ENCODE measurements at regions not wholly inside any gene's neighbourhood (a gene's known extent, or its start where the extent isn't known, plus 50 kb on each side); places are given as distances from the start of the nearest gene placed in this dataset.
"Not testable (repeated sequence)": the region's sequence is repeated elsewhere in the genome, so short reads cannot be mapped to it uniquely, and the experiment has no call there.

DNA sequence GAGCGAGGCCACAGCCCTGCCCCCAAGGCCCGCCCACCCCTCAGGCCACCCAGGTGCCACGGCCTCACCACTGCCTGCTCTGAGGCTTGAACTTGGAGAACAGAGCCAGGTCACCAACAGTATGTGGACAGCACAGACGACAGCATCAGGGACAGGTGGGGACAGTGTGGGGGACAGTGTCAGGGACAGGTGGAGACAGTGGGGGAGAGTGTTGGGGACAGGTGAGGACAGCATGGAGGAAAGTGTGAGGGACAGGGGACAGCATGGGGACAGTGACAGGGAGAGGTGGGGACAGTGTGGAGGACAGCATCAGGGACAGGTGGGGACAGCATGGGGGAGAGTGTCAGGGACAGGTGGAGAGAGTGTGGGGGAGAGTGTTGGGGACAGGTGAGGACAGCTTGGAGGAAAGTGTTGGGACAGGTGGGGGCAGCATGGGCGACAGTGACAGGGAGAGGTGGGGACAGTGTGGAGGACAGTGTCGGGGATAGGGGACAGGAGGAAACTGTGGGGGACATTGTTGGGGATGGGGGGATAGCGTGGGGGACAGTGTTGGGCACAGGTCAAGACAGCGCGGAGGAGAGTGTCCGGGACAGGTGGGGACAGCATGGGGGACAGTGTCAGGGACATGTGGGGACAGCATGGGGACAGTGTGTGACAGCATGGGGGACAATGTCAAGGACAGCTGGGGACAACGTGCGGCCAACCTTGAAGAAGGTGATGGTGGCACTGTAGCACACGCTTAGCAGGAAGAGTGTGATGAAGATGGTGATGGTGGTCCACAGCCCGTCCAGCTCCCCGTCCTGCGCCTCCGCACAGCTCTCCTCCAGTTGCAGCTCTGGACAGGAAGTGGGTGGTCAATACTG lies 114.9 kb downstream of the TMEM121 start:
- no peaks in the 10 kb centered on the region for H3K36me3 ChIP-seq
- DNase-seq = no peak
- no peaks in the 10 kb centered on the region for H3K27me3 ChIP-seq
- TF ChIP-seq, protein P1, sequence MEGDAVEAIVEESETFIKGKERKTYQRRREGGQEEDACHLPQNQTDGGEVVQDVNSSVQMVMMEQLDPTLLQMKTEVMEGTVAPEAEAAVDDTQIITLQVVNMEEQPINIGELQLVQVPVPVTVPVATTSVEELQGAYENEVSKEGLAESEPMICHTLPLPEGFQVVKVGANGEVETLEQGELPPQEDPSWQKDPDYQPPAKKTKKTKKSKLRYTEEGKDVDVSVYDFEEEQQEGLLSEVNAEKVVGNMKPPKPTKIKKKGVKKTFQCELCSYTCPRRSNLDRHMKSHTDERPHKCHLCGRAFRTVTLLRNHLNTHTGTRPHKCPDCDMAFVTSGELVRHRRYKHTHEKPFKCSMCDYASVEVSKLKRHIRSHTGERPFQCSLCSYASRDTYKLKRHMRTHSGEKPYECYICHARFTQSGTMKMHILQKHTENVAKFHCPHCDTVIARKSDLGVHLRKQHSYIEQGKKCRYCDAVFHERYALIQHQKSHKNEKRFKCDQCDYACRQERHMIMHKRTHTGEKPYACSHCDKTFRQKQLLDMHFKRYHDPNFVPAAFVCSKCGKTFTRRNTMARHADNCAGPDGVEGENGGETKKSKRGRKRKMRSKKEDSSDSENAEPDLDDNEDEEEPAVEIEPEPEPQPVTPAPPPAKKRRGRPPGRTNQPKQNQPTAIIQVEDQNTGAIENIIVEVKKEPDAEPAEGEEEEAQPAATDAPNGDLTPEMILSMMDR (IDR thresholded peaks at IDR 0.05) = no peak
- intact Hi-C loops (cut with DNase I; ENCODE audit: low total_unique reads) = no loop called here
- no peaks in the 10 kb centered on the region for H3K9me3 ChIP-seq
- H3K4me1 ChIP-seq = peaks cover 0 to 11% (median 10%) of the 10 kb centered on the region in 4 donors
- no peak overlapping the region for H3K4me3 ChIP-seq
- peak overlapping the region; percentile 55 to 69 for H3K27ac ChIP-seq

DNA sequence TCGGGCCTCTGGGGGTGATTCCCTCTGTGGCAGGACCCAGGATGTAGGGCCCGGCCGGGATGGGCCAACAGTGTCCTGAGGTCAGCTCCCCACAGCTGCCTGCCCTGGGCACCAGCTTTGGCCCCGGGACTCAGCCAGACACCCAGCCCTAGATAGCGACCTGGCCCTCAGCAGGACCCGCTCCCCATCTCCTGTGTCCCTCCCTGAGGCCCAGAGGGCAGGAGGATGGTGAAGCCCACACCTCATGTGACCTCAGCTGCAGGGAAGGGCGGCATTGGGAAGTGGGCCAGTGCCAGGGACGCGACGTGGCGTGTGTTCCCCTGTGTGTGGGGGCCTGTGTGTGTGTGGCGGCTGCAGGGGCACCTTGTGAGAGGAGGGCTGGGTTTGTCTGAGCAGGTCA lies 115.6 kb downstream of the TMEM121 start:
- intact Hi-C loops (cut with DNase I; ENCODE audit: low total_unique reads); H3K9me3 ChIP-seq; H3K27me3 ChIP-seq; H3K27ac ChIP-seq; DNase-seq; H3K4me3 ChIP-seq; H3K36me3 ChIP-seq: not testable (repeated sequence)
- H3K4me1 ChIP-seq = peaks cover 0 to 11% (median 10%) of the 10 kb centered on the region in 4 donors

DNA sequence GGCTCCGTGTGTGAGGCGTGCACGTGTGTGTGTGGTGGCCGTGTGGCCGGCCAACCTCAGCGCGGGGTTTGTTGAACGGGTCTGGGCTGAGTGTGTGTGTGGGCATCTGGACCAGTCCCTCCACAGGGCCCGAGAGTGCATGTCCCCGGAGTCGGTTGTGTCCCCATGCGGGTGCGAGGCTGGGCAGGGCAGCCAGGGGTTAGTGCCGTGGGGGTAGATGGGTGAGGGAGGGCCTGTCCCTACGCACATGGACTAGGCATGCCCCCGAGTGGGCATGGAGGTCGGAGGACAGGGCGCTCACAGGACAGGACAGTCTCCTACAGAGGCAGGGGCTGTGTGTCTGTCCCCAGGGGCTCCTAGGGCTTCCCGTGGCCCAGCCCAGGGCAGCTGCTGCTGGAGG lies 116.1 kb downstream of the TMEM121 start:
- H3K27me3 ChIP-seq; H3K27ac ChIP-seq; intact Hi-C loops (cut with DNase I; ENCODE audit: low total_unique reads); H3K36me3 ChIP-seq; H3K9me3 ChIP-seq; DNase-seq; H3K4me3 ChIP-seq: not testable (repeated sequence)
- peaks cover 0 to 11% (median 10%) of the 10 kb centered on the region in 4 donors for H3K4me1 ChIP-seq

DNA sequence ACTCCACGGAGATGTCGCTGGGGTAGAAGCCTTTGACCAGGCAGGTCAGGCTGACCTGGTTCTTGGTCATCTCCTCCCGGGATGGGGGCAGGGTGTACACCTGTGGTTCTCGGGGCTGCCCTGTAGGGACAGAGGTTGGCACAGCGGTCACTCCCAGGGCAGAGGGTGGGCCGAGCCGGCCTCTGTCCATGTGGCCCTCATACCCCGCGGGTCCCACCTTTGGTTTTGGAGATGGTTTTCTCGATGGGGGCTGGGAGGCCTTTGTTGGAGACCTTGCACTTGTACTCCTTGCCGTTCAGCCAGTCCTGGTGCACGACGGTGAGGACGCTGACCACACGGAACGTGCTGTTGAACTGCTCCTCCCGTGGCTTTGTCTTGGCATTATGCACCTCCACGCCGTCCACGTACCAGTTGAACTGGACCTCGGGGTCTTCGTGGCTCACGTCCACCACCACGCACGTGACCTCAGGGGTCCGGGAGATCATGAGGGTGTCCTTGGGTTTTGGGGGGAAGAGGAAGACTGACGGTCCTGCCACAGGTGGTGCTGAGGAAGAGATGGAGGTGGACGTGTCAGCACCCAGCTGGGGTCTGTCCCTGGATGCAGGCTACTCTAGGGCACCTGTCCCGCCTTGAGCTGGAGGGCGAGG lies 117.1 kb downstream of the TMEM121 start:
- intact Hi-C loops (cut with DNase I; ENCODE audit: low total_unique reads) = not testable (repeated sequence)

DNA sequence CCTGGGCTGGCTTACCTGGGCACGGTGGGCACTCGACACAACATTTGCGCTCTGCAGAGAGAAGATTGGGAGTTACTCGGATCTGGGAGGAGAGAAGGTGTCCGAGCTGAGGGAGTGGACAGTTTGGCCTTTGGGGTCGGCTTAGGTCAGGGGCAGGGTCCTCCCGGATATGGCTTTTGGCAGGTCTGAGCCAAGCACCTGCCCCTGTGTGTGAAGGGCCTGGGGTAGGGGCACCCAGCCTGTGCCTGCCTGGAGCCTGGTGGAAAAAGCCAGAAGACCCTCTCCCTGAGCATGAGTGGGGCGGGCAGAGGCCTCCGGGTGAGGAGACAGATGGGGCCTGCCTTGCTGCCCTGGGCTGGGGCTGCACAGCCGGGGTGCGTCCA lies 117.7 kb downstream of the TMEM121 start:
- intact Hi-C loops (cut with DNase I; ENCODE audit: low total_unique reads); H3K27me3 ChIP-seq; H3K36me3 ChIP-seq; H3K9me3 ChIP-seq; H3K4me3 ChIP-seq; H3K27ac ChIP-seq; DNase-seq: not testable (repeated sequence)
- H3K4me1 ChIP-seq = peaks cover 0 to 11% (median 10%) of the 10 kb centered on the region in 4 donors

More for the DNA sequence above, 117.1 kb downstream of the TMEM121 start:
- not testable (repeated sequence) for H3K36me3 ChIP-seq, H3K27ac ChIP-seq, H3K27me3 ChIP-seq, H3K4me3 ChIP-seq, DNase-seq, H3K9me3 ChIP-seq
- peaks cover 0 to 11% (median 10%) of the 10 kb centered on the region in 4 donors for H3K4me1 ChIP-seq

DNA sequence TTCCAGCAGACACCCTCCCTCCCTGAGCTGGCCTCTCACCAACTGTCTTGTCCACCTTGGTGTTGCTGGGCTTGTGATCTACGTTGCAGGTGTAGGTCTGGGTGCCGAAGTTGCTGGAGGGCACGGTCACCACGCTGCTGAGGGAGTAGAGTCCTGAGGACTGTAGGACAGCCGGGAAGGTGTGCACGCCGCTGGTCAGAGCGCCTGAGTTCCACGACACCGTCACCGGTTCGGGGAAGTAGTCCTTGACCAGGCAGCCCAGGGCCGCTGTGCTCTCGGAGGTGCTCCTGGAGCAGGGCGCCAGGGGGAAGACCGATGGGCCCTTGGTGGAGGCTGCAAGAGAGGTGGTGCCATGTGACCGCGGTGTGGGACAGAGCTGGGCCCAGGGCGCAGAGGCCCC lies 118.1 kb downstream of the TMEM121 start:
- H3K9me3 ChIP-seq; DNase-seq; H3K36me3 ChIP-seq; H3K4me3 ChIP-seq; H3K27me3 ChIP-seq; H3K27ac ChIP-seq; intact Hi-C loops (cut with DNase I; ENCODE audit: low total_unique reads): not testable (repeated sequence)
- H3K4me1 ChIP-seq = peaks cover 0 to 11% (median 10%) of the 10 kb centered on the region in 4 donors

DNA sequence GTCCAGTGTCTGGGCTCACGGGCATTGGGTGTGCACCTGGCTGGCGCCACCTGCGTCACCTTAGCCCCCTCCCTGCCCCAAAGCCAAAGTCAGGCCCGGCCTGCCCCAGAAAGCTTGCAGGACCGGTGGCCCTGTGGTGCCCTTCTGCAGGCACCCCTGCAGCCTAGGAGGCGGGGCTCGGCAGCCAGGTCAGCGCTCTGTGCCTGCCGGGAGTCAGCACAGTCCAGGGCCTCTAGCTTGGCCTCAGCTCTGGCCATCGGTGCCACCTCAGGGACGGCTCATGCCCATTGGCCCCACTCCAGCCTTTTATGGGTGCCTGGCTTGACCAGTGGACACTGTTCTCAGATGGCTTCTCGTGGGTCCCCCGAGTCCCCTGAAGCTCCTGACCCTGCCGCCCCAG lies 118.5 kb downstream of the TMEM121 start:
- H3K4me1 ChIP-seq = peaks cover 0 to 11% (median 10%) of the 10 kb centered on the region in 4 donors
- H3K27ac ChIP-seq; H3K4me3 ChIP-seq; H3K36me3 ChIP-seq; DNase-seq; H3K9me3 ChIP-seq; intact Hi-C loops (cut with DNase I; ENCODE audit: low total_unique reads); H3K27me3 ChIP-seq: not testable (repeated sequence)

DNA sequence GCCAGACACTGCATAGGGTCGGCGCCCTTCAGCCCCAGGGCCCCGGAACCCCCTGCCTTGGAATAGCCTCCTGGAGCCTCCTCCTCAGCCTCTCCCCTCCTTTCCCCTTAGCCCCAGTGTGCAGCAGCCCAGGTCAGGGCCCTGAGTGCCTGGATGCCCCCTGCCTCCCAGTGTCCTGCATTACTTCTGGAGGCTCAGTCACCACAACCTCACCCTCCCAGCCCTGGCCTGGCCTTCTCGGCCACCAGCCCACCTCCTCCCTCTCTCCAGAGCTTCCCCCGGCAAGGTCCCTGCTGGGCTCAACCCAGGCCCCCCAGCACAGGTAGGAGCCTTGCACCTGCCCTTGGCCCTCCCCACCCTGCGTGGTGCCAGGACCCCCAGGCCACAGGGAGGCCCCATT lies 119.0 kb downstream of the TMEM121 start:
- intact Hi-C loops (cut with DNase I; ENCODE audit: low total_unique reads); H3K36me3 ChIP-seq; H3K27ac ChIP-seq; DNase-seq; H3K4me3 ChIP-seq; H3K4me1 ChIP-seq; H3K9me3 ChIP-seq; H3K27me3 ChIP-seq: not testable (repeated sequence)

DNA sequence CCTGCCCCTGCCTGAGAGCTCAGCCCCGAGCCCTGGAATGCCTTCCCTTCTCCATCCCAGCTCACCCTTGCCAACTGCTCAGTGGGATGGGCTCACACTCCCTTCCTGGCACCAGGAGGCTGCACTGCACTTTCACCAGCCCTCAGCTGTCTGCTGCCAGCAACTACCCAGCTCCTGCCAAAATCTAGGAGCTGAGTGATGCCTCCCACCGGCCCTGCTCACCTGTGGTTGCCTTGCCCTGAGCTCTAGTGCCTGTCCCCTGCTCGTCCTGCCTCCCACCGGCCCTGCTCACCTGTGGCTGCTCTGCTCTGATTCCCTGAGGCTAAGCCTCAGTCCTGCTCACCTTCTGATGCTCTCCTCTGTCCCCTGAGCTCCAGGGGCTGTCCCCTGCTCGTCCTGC lies 119.8 kb downstream of the TMEM121 start:
- Histone ChIP-seq H3K27ac (no peak overlapping the region), H3K4me3 (no peak overlapping the region), H3K9me3 (no peaks in the 10 kb centered on the region), H3K4me1 (peaks cover 0 to 1% (median under 1%) of the 10 kb centered on the region in 4 donors), H3K27me3 (peaks cover 0 to 9% of the 10 kb centered on the region in 2 donors), H3K36me3 (no peaks in the 10 kb centered on the region)
- intact Hi-C loops (cut with DNase I; ENCODE audit: low total_unique reads) = no loop called here
- no peak for DNase-seq
- TF ChIP-seq, protein P1 (IDR thresholded peaks at IDR 0.05) = no peak

DNA sequence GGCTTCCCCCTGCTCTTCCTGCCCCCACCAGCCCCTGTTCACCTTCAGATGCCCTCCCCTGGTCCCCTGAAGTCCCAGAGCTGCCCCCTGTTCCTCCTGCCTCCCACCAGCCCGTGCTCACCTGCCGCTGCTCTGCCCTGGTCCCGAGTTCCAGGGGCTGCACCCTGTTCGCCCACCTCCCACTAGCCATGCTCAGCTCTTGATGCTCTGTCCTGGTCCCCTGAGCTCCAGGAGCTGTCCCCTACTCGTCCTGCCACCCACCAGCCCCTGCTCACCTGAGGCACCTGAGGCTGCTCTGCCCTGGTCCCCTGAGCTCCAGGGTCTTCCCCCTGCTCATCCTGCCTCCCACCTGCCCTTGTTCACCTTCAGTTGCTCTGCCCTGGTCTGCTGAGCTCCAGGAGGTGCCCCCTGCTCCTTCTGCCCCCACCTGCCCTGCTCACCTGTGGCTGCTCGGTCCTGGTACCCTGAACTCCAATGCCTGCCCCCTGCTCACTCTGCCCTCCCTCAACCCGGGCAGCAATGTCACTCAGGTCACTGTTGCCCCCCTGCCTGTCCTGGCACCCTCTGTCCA lies 120.4 kb downstream of the TMEM121 start:
- H3K4me1 ChIP-seq; intact Hi-C loops (cut with DNase I; ENCODE audit: low total_unique reads); H3K36me3 ChIP-seq; H3K9me3 ChIP-seq; DNase-seq; H3K27ac ChIP-seq; H3K27me3 ChIP-seq; H3K4me3 ChIP-seq: not testable (repeated sequence)

DNA sequence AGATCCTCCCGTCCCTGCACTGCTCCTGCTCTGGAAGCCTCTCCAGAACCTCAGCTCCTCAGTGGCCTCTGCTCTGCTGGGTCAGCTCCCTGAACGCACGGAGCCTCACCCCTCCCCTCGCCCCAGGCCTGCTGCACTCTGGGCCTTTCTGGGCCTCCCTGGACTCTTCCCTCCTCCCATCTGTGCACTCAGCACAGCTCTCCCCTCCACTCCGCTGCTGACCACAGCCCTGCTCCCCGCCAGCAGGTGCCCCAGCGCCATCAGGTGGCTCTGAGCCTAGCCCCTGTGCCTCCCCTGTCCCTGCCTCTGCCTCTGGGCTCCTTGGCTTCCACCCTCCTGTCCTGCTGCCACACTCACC lies 121.0 kb downstream of the TMEM121 start:
- H3K4me1 ChIP-seq; H3K27me3 ChIP-seq; H3K9me3 ChIP-seq; H3K27ac ChIP-seq; H3K4me3 ChIP-seq; H3K36me3 ChIP-seq; DNase-seq; intact Hi-C loops (cut with DNase I; ENCODE audit: low total_unique reads): not testable (repeated sequence)

Measured in tibial artery (tissue), 4 donors.